Heart right ventricle (tissue), 16 donors: ENCODE measurements at regions not wholly inside any gene's neighbourhood (a gene's known extent, or its start where the extent isn't known, plus 50 kb on each side); places are given as distances from the start of the nearest gene placed in this dataset.

Source experiments
- ATAC-seq, 8 donors: fragments of 200-7000 bp; cut with Tn5 transposase; one replicate each; pipeline ENCODE4 v1.9.1; 2020; ENCODE audit warnings: mild to moderate bottlenecking in 8 of 8, moderate library complexity in 8 of 8, moderate number of reproducible peaks in 1 of 8
- DNase-seq, 2 donors: peaks; one replicate each; pipeline ENCODE4 v3.0.0-alpha.2; 2020
- H3K27ac ChIP-seq, 10 donors: fragments of 200-600 bp; sonication (generic) in 2 of 10; one replicate each; pipeline versions ENCODE4 v1.5.0 to v1.8.0; 2020 to 2022; ENCODE audit warnings: mild to moderate bottlenecking in 3 of 10
- H3K27me3 ChIP-seq, 7 donors: fragments of 200-600 bp; one replicate each; pipeline ENCODE4 v1.8.0; 2021 to 2022; ENCODE audit warnings: mild to moderate bottlenecking in 2 of 7
- H3K36me3 ChIP-seq, 9 donors: fragments of 200-600 bp; sonication (generic) in 1 of 9; one replicate each; pipeline versions ENCODE4 v1.5.0 to v1.8.0; 2020 to 2022; ENCODE audit warnings: mild to moderate bottlenecking in 2 of 9
- H3K4me1 ChIP-seq, 9 donors: fragments of 200-600 bp; sonication (generic) in 1 of 9; one replicate each; pipeline versions ENCODE4 v1.5.0 to v1.8.0; 2020 to 2022; ENCODE audit warnings: mild to moderate bottlenecking in 4 of 9
- H3K4me3 ChIP-seq, 10 donors: fragments of 200-600 bp; sonication (generic) in 2 of 10; one replicate each; pipeline versions ENCODE4 v1.5.0 to v1.8.0; 2020 to 2022; ENCODE audit warnings: mild to moderate bottlenecking in 7 of 10, moderate library complexity in 2 of 10
- H3K9me3 ChIP-seq, 11 donors: fragments of 200-600 bp in 10 of 11; sonication (generic) in 2 of 11; one replicate each; pipeline versions ENCODE4 v1.5.0 to v1.8.0; 2013 to 2022; ENCODE audit warnings: mild to moderate bottlenecking in 2 of 11, control low read depth in 1 of 11, moderate library complexity in 1 of 11
- WGBS, 2 donors: extraction: QIAGEN DNeasy Blood & Tissue Kit; methylation state at CpG; one replicate each; pipeline ENCODE4 v1.1.7; 2013; ENCODE audit warnings: inconsistent platforms in 1 of 2; 5-methylcytosine and 5-hydroxymethylcytosine counted together
- intact Hi-C, 10 donors: fragments of 100-400 bp; cut with DNase I; formaldehyde crosslinking; loops; one replicate each; pipeline versions ENCODE4 v1.11.1 to v1.14.2; 2022
- TF ChIP-seq, protein P1 (sequence below), 9 donors: fragments of 200-600 bp; sonication (generic) in 2 of 9; IDR thresholded peaks; one replicate each; pipeline versions ENCODE4 v1.5.0 to v1.8.0; 2021 to 2022; ENCODE audit warnings: antibody characterized with exemption in 9 of 9, mild to moderate bottlenecking in 5 of 9, moderate library complexity in 1 of 9
- donor health status: Arrhythmogenic right ventricular cardiomyopathy.
- donor health status: ischemic (EF 13 %, LVEDD 7.1; RV severe dilation, severe dysfunction).
- donor health status: healthy with polysubstance abuse.
- donor health status: DM: no; HTN: yes; CAD: no.
- donor health status: DM: no; HTN: no; CAD: no.
- donor health status: ischemic (EF 25% LVEDD 6.9; RV normal size, moderate dysfunction).
- donor health status: ischemic (EF 25% LVEDD 5.7; RV mildly dilated, moderate dysfunction).
- donor health status: healthy.
- donor health status: DM: yes; HTN: yes; CAD: no.
- donor health status: Ischemic cardiomyopathy.
- donor health status: ischemic (EF 35%, LVEDD 5.7; RV mildly dilated, moderate dysfunction).
- donor health status: nonischemic (EF 11% LVEDD 7.7; RV severe dilation, severe dysfunction).
- donor health status: DM: yes; HTN: yes; CAD: no.
- donor health status: PGD.
- donor health status: ischemic (EF 29% LVEDD 5.4; RV normal size, mild dysfunction).
- donor health status: nonischemic (EF 23%, LVEDD 6.1; RV moderate dilation, normal function).

DNA sequence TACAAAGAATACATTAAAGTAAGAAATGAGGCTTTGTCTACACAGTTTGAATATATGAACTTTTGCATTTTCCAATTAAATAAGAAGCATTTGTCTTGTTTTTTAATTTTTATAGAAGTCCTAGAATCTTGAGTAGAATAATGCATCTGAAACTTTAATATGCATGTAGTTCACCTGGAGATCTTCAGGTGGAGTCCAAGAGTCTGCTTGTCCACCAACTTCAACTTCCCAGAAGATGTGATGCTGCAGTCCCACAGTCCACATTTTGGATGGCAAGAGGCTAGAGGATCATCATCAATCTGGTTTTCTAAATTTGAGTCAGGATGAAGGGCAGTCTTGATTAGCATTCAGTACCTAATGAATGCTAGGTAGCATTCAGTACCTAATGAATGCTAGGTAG is 357.6 kb upstream of the SOX2 start:
- DNase-seq (no peak), ATAC-seq (no peak)
- Histone ChIP-seq H3K4me1 (peaks cover 0 to 17% (median 0%) of the 10 kb centered on the region in 9 donors), H3K27ac (no peak overlapping the region), H3K9me3 (no peaks in the 10 kb centered on the region), H3K27me3 (no peaks in the 10 kb centered on the region), H3K4me3 (no peak overlapping the region), H3K36me3 (no peaks in the 10 kb centered on the region)
- TF ChIP-seq, protein P1, sequence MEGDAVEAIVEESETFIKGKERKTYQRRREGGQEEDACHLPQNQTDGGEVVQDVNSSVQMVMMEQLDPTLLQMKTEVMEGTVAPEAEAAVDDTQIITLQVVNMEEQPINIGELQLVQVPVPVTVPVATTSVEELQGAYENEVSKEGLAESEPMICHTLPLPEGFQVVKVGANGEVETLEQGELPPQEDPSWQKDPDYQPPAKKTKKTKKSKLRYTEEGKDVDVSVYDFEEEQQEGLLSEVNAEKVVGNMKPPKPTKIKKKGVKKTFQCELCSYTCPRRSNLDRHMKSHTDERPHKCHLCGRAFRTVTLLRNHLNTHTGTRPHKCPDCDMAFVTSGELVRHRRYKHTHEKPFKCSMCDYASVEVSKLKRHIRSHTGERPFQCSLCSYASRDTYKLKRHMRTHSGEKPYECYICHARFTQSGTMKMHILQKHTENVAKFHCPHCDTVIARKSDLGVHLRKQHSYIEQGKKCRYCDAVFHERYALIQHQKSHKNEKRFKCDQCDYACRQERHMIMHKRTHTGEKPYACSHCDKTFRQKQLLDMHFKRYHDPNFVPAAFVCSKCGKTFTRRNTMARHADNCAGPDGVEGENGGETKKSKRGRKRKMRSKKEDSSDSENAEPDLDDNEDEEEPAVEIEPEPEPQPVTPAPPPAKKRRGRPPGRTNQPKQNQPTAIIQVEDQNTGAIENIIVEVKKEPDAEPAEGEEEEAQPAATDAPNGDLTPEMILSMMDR (IDR thresholded peaks at IDR 0.05): no peak
- intact Hi-C loops: no loop called here

DNA sequence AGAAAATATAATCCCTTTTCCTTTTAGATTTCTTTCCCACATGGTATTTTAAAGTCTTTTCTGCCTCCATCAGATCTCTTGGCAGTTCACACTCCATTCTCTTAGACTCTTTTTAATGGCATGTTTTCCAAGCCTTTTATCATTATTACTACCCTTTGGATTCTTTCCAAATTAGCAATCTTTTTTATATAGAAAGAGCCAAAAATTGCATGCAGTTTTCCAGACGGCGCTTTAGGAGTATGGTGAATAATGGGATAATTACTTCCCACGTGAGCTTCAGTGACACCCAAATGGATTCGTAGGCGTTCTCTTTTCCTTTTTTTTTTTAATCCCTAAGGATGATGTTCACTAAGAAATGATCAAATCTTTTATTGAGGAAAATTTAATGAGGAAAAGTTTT is 354.8 kb upstream of the DNAJC19 start:
- Histone ChIP-seq H3K9me3 (peaks cover 0 to 14% (median 0%) of the 10 kb centered on the region in 11 donors), H3K36me3 (no peaks in the 10 kb centered on the region), H3K4me1 (peaks cover 0 to 1% (median 0%) of the 10 kb centered on the region in 9 donors), H3K27ac (no peak overlapping the region), H3K4me3 (no peak overlapping the region), H3K27me3 (no peaks in the 10 kb centered on the region)
- TF ChIP-seq, protein P1 (IDR thresholded peaks at IDR 0.05): no peak
- ATAC-seq (no peak), DNase-seq (no peak)
- WGBS, 2 donors: 66 to 76% methylated on average over 5 of the region's 5 CpGs
- intact Hi-C loops: no loop called here

DNA sequence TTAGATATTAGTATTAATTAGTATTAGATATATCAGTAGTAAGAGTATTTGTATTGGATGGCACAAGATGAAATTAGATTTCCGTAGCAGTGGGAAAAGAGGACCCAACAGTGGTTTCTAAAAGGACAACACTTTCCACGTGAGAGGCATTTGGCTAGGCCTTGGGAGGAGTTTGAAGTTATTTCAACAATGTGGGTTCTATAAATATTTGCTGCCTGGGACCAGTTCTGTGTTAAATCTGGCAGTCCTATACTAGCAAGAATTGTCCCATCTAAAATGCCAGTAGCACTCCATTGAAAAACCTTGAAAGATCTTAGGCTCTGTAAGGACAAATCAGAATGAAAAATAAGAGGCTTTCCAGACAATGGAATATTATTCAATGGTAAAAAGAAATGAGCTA is 347.1 kb upstream of the DNAJC19 start:
- WGBS, 2 donors: 33 to 43% methylated on average over 2 of the region's 2 CpGs
- ATAC-seq: peak in 3 of 8 donors; percentile 57 to 74 (median 70)
- TF ChIP-seq, protein P1 (IDR thresholded peaks at IDR 0.05): no peak
- intact Hi-C loops: loop anchor here in 2 of 10 donors (10.0 kb wide), 1 partner anchor 1348 kb away; no protein-coding TSS in a partner anchor
- H3K4me3 ChIP-seq: no peak overlapping the region
- H3K27ac ChIP-seq: peak overlapping the region in 4 of 10 donors; percentile 1 to 11 (median 2)
- peaks cover 0 to 14% (median 0%) of the 10 kb centered on the region in 11 donors for H3K9me3 ChIP-seq
- no peak for DNase-seq
- no peaks in the 10 kb centered on the region for H3K36me3 ChIP-seq
- no peaks in the 10 kb centered on the region for H3K27me3 ChIP-seq
- peaks cover 0 to 7% (median 0%) of the 10 kb centered on the region in 9 donors for H3K4me1 ChIP-seq

DNA sequence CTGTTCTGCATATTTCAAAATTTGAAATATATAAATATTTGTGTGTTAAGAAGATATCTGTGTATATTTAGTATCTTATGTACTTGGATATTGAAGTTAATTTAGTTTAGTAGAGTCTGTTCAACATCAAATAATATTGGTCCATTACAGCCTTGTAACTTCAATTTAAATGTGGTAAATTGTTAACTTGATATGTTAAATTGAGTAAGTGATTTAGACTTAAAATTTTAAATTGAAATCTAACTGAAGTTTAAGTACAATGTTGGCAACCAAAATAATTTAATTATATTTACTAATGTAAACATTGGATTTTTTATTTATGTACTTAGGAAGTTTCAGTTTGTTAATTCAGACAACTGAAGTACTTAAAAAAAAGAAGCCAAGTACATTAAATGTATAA is 343.9 kb upstream of the DNAJC19 start:
- ATAC-seq (no peak), DNase-seq (no peak)
- Histone ChIP-seq H3K27me3 (no peaks in the 10 kb centered on the region), H3K4me3 (no peak overlapping the region), H3K36me3 (no peaks in the 10 kb centered on the region), H3K27ac (no peak overlapping the region), H3K9me3 (no peaks in the 10 kb centered on the region), H3K4me1 (peaks cover 0 to 7% (median 0%) of the 10 kb centered on the region in 9 donors)
- intact Hi-C loops: loop anchor here in 3 of 10 donors (5.0 to 10.0 kb wide), 3 partner anchors 229 to 1351 kb away; no protein-coding TSS in a partner anchor
- TF ChIP-seq, protein P1 (IDR thresholded peaks at IDR 0.05): no peak
